ENCODE measurements at regions not wholly inside any gene's neighbourhood (a gene's known extent, or its start where the extent isn't known, plus 50 kb on each side); places are given as distances from the start of the nearest gene placed in this dataset.

GRCh38 chr9:87068177-87068840, 121.0 kb upstream of the GAS1 start:
- DNase-seq (no peak), ATAC-seq (ENCODE audit: insufficient read depth, low FRiP score) (no peak)
- WGBS, 2 donors: 90% methylated on average over 4 of the region's 4 CpGs
- peaks cover 0 to 2% (median 0%) of the 10 kb centered on the region in 4 donors for H3K9me3 ChIP-seq (ENCODE audit: control insufficient read depth in 4 of 4, insufficient read depth in 3 of 4, low read length in 3 of 4)
- no peaks in the 10 kb centered on the region for H3K36me3 ChIP-seq (ENCODE audit: control insufficient read depth in 4 of 4, insufficient read depth in 4 of 4, low read length in 4 of 4)
- no peaks in the 10 kb centered on the region for H3K27me3 ChIP-seq (ENCODE audit: control insufficient read depth in 3 of 3, insufficient read depth in 3 of 3, low read length in 2 of 3)
- no peak for TF ChIP-seq CTCF (IDR thresholded peaks at IDR 0.05; ENCODE audit: control extremely low read depth, extremely low read depth)
- peaks cover 0 to 3% (median 0%) of the 10 kb centered on the region in 5 donors for H3K4me1 ChIP-seq (ENCODE audit: control insufficient read depth in 5 of 5, insufficient read depth in 5 of 5, low read length in 5 of 5)
- H3K9ac ChIP-seq (ENCODE audit: insufficient read depth in 1 of 2, low read length in 2 of 2): no peak overlapping the region
- H3K4me3 ChIP-seq: no peak overlapping the region
- H3K27ac ChIP-seq (ENCODE audit: low read depth in 1 of 2, low read length in 1 of 2): no peak overlapping the region

- WGBS, 2 donors: 51 to 55% methylated on average over 3 of the region's 3 CpGs
- H3K9ac ChIP-seq (ENCODE audit: insufficient read depth in 1 of 2, low read length in 2 of 2): no peak overlapping the region
- TF ChIP-seq CTCF (IDR thresholded peaks at IDR 0.05; ENCODE audit: control extremely low read depth, extremely low read depth): no peak
- H3K27me3 ChIP-seq (ENCODE audit: control insufficient read depth in 3 of 3, insufficient read depth in 3 of 3, low read length in 2 of 3): no peaks in the 10 kb centered on the region
- no peak overlapping the region for H3K27ac ChIP-seq (ENCODE audit: low read depth in 1 of 2, low read length in 1 of 2)
- DNase-seq (no peak), ATAC-seq (ENCODE audit: insufficient read depth, low FRiP score) (no peak)
- H3K9me3 ChIP-seq (ENCODE audit: control insufficient read depth in 4 of 4, insufficient read depth in 3 of 4, low read length in 3 of 4): peaks cover 0 to 2% (median 0%) of the 10 kb centered on the region in 4 donors
- no peak overlapping the region for H3K4me3 ChIP-seq
- H3K36me3 ChIP-seq (ENCODE audit: control insufficient read depth in 4 of 4, insufficient read depth in 4 of 4, low read length in 4 of 4): no peaks in the 10 kb centered on the region
- H3K4me1 ChIP-seq (ENCODE audit: control insufficient read depth in 5 of 5, insufficient read depth in 5 of 5, low read length in 5 of 5): peaks cover 0 to 8% (median 0%) of the 10 kb centered on the region in 5 donors
These were observed 122.4 kb upstream of the GAS1 start for GRCh38 chr9:87069690-87070089.

GRCh38 chr9:87070336-87070735, 123.0 kb upstream of the GAS1 start:
- ATAC-seq (ENCODE audit: insufficient read depth, low FRiP score) (no peak), DNase-seq (no peak)
- Histone ChIP-seq H3K4me1 (ENCODE audit: control insufficient read depth in 5 of 5, insufficient read depth in 5 of 5, low read length in 5 of 5) (peaks cover 0 to 8% (median 0%) of the 10 kb centered on the region in 5 donors), H3K9ac (ENCODE audit: insufficient read depth in 1 of 2, low read length in 2 of 2) (no peak overlapping the region), H3K4me3 (no peak overlapping the region), H3K27ac (ENCODE audit: low read depth in 1 of 2, low read length in 1 of 2) (no peak overlapping the region), H3K9me3 (ENCODE audit: control insufficient read depth in 4 of 4, insufficient read depth in 3 of 4, low read length in 3 of 4) (peaks cover 0 to 2% (median 0%) of the 10 kb centered on the region in 4 donors), H3K36me3 (ENCODE audit: control insufficient read depth in 4 of 4, insufficient read depth in 4 of 4, low read length in 4 of 4) (no peaks in the 10 kb centered on the region), H3K27me3 (ENCODE audit: control insufficient read depth in 3 of 3, insufficient read depth in 3 of 3, low read length in 2 of 3) (no peaks in the 10 kb centered on the region)
- no peak for TF ChIP-seq CTCF (IDR thresholded peaks at IDR 0.05; ENCODE audit: control extremely low read depth, extremely low read depth)
- WGBS, 2 donors: 87% methylated on average over 3 of the region's 3 CpGs

GRCh38 chr9:87071473-87071872, 124.2 kb upstream of the GAS1 start:
- no peak overlapping the region for H3K4me3 ChIP-seq
- peaks cover 0 to 2% (median 0%) of the 10 kb centered on the region in 4 donors for H3K9me3 ChIP-seq (ENCODE audit: control insufficient read depth in 4 of 4, insufficient read depth in 3 of 4, low read length in 3 of 4)
- DNase-seq (no peak), ATAC-seq (ENCODE audit: insufficient read depth, low FRiP score) (no peak)
- H3K4me1 ChIP-seq (ENCODE audit: control insufficient read depth in 5 of 5, insufficient read depth in 5 of 5, low read length in 5 of 5): peaks cover 0 to 8% (median 0%) of the 10 kb centered on the region in 5 donors
- TF ChIP-seq CTCF (IDR thresholded peaks at IDR 0.05; ENCODE audit: control extremely low read depth, extremely low read depth): no peak
- no peak overlapping the region for H3K9ac ChIP-seq (ENCODE audit: insufficient read depth in 1 of 2, low read length in 2 of 2)
- WGBS, 2 donors: 89 to 92% methylated on average over 3 of the region's 3 CpGs
- H3K27me3 ChIP-seq (ENCODE audit: control insufficient read depth in 3 of 3, insufficient read depth in 3 of 3, low read length in 2 of 3): no peaks in the 10 kb centered on the region
- H3K36me3 ChIP-seq (ENCODE audit: control insufficient read depth in 4 of 4, insufficient read depth in 4 of 4, low read length in 4 of 4): no peaks in the 10 kb centered on the region
- no peak overlapping the region for H3K27ac ChIP-seq (ENCODE audit: low read depth in 1 of 2, low read length in 1 of 2)

Measured in lung (tissue), 11 donors.